Small intestine (tissue), 7 donors: ENCODE measurements at regions not wholly inside any gene's neighbourhood (a gene's known extent, or its start where the extent isn't known, plus 50 kb on each side); places are given as distances from the start of the nearest gene placed in this dataset.

ENCODE experiments used
- DNase-seq, 2 donors: peaks; one replicate each; pipeline versions ENCODE4 v3.0.0 to v3.0.0-alpha.2; 2013
- FAIRE-seq: peaks from 2 replicates; lab custom pipeline; 2012; peaks lifted over from hg19 to GRCh38; lab: Jason Lieb, UNC
- H3K27ac ChIP-seq, 3 donors: one replicate each; pipeline ENCODE4 v1.5.1; 2013; ENCODE audit warnings: low read length in 2 of 3, mild to moderate bottlenecking in 2 of 3, control low read depth in 1 of 3, inconsistent platforms in 1 of 3, low read depth in 1 of 3, moderate library complexity in 1 of 3
- H3K27me3 ChIP-seq, 3 donors: one replicate each; pipeline ENCODE4 v1.6.1; 2013; ENCODE audit warnings: low read length in 3 of 3, inconsistent platforms in 1 of 3; ENCODE audit not compliant: control insufficient read depth in 3 of 3, insufficient read depth in 3 of 3
- H3K36me3 ChIP-seq, 3 donors: one replicate each; pipeline ENCODE4 v1.6.1; 2013; ENCODE audit warnings: low read length in 3 of 3, inconsistent platforms in 1 of 3, low read depth in 1 of 3, mild to moderate bottlenecking in 1 of 3, moderate library complexity in 1 of 3; ENCODE audit not compliant: control insufficient read depth in 3 of 3, insufficient read depth in 2 of 3
- H3K4me1 ChIP-seq, 3 donors: one replicate each; pipeline ENCODE4 v1.6.1; 2013; ENCODE audit warnings: low read length in 2 of 3, inconsistent platforms in 1 of 3, low read depth in 1 of 3, mild to moderate bottlenecking in 1 of 3, moderate library complexity in 1 of 3; ENCODE audit not compliant: control insufficient read depth in 3 of 3, insufficient read depth in 2 of 3
- H3K4me3 ChIP-seq, 3 donors: one replicate each; pipeline ENCODE4 v1.5.1; 2013; ENCODE audit warnings: low read length in 3 of 3, control low read depth in 1 of 3, inconsistent platforms in 1 of 3, low read depth in 1 of 3, mild to moderate bottlenecking in 1 of 3, moderate library complexity in 1 of 3
- H3K9me3 ChIP-seq, 2 donors: one replicate each; pipeline ENCODE4 v1.6.1; 2013; ENCODE audit warnings: low read depth in 1 of 2, low read length in 1 of 2; ENCODE audit not compliant: control insufficient read depth in 2 of 2, insufficient read depth in 1 of 2
- WGBS, 3 donors: extraction: QIAGEN DNeasy Blood & Tissue Kit; methylation state at CpG; one replicate each; pipeline ENCODE4 v1.1.7; 2013; 5-methylcytosine and 5-hydroxymethylcytosine counted together
- donor health status: healthy with polysubstance abuse.
- donor health status: control.
- donor health status: control.
- donor health status: Bipolar disorder and iron deficiency.
- donor health status: healthy.

- H3K4me1 ChIP-seq = peaks cover 0 to 3% (median 1%) of the 10 kb centered on the region in 3 donors
- peaks cover 0 to 2% (median 0%) of the 10 kb centered on the region in 3 donors for H3K36me3 ChIP-seq
- no peak overlapping the region for H3K4me3 ChIP-seq
- H3K27me3 ChIP-seq = no peaks in the 10 kb centered on the region
- WGBS, 3 donors = 79 to 84% (median 82%) methylated on average over 4 of the region's 4 CpGs
- no peak for FAIRE-seq
- peak overlapping the region in 1 of 3 donors; percentile 68 for H3K27ac ChIP-seq
- DNase-seq = no peak
- peaks cover 0 to 4% of the 10 kb centered on the region in 2 donors for H3K9me3 ChIP-seq
Measured at GRCh38 chr20:19816386-19816785, 58.3 kb downstream of the RIN2 start.

GRCh38 chr20:19817017-19817416, 59.0 kb downstream of the RIN2 start:
- Histone ChIP-seq H3K27me3 (no peaks in the 10 kb centered on the region), H3K27ac (no peak overlapping the region), H3K4me3 (no peak overlapping the region), H3K9me3 (peaks cover 0 to 4% of the 10 kb centered on the region in 2 donors), H3K36me3 (peaks cover 0 to 2% (median 0%) of the 10 kb centered on the region in 3 donors), H3K4me1 (peaks cover 0 to 3% (median 3%) of the 10 kb centered on the region in 3 donors)
- no peak for FAIRE-seq
- DNase-seq = no peak
- 86 to 92% (median 88%) methylated on average over 5 of the region's 5 CpGs for WGBS, 3 donors

DNA sequence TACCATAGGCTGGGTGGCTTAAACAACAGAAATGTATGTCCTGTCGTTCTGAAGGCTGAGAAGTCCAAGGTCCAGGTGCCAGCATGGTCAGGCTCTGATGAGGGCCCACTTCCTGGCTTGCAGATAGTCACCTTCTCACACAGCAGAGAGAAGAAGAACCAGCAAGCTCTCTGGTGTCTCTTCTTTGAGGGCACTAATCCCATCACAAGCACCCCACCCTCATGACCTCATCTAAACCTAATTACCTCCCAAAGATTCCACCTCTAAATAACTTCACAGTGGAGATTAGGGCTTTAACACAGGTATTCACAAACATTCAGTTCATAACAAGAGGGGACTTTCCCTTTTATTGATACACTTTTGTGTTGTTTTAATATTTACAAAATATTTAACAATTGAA, 61.1 kb downstream of the RIN2 start:
- 54 to 73% (median 54%) methylated on average over 1 of the region's 1 CpG for WGBS, 3 donors
- Histone ChIP-seq H3K27ac (no peak overlapping the region), H3K27me3 (no peaks in the 10 kb centered on the region), H3K9me3 (peaks cover 0 to 4% of the 10 kb centered on the region in 2 donors), H3K4me3 (no peak overlapping the region), H3K4me1 (peaks cover 0 to 3% (median under 1%) of the 10 kb centered on the region in 3 donors), H3K36me3 (peaks cover 0 to 7% (median 0%) of the 10 kb centered on the region in 3 donors)
- FAIRE-seq (no peak), DNase-seq (no peak)

GRCh38 chr20:19820555-19821211, 62.6 kb downstream of the RIN2 start:
- H3K9me3 ChIP-seq = peaks cover 0 to 4% of the 10 kb centered on the region in 2 donors
- H3K27ac ChIP-seq = no peak overlapping the region
- peaks cover 0 to 7% (median 0%) of the 10 kb centered on the region in 3 donors for H3K36me3 ChIP-seq
- WGBS, 3 donors = 77 to 85% (median 80%) methylated on average over 4 of the region's 4 CpGs
- FAIRE-seq (no peak), DNase-seq (no peak)
- no peak overlapping the region for H3K4me3 ChIP-seq
- H3K4me1 ChIP-seq = peaks cover 0 to 3% (median 0%) of the 10 kb centered on the region in 3 donors
- no peaks in the 10 kb centered on the region for H3K27me3 ChIP-seq

GRCh38 chr20:19821606-19822005, 63.5 kb downstream of the RIN2 start:
- FAIRE-seq (no peak), DNase-seq (peak in 1 of 2 donors; percentile 32)
- WGBS, 3 donors = 79 to 89% (median 82%) methylated on average over 3 of the region's 3 CpGs
- Histone ChIP-seq H3K4me3 (no peak overlapping the region), H3K4me1 (peaks cover 0 to 3% (median 0%) of the 10 kb centered on the region in 3 donors), H3K27ac (peak overlapping the region in 1 of 3 donors; percentile 34), H3K27me3 (no peaks in the 10 kb centered on the region), H3K36me3 (peaks cover 0 to 7% (median 0%) of the 10 kb centered on the region in 3 donors), H3K9me3 (peaks cover 0 to 4% of the 10 kb centered on the region in 2 donors)

DNA sequence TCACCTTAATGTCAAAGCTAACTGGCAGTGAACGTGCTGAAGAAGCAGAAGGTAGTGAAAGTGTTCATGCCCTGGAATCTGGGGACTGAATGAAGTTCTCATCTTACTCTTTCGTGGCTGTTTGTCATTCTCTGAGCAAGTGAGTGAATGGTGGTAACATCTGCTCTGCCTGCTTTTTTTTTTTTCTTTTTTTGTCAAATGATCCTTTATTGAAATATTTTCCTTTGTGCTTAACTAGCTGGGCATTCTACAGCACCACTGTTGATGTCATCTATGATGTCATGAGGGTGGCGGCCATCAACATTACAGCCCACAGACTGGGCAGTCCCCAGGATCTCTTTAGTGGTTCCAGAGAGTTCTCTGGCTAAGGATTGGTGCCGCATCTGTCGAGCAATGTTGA, 65.2 kb downstream of the RIN2 start:
- Histone ChIP-seq H3K4me1 (peaks cover 0 to 3% (median 0%) of the 10 kb centered on the region in 3 donors), H3K27me3 (no peaks in the 10 kb centered on the region), H3K36me3 (peaks cover 0 to 7% (median 0%) of the 10 kb centered on the region in 3 donors), H3K4me3 (no peak overlapping the region), H3K27ac (no peak overlapping the region), H3K9me3 (peaks cover 0 to 4% of the 10 kb centered on the region in 2 donors)
- 81 to 91% (median 90%) methylated on average over 5 of the region's 5 CpGs for WGBS, 3 donors
- DNase-seq (no peak), FAIRE-seq (no peak)

DNA sequence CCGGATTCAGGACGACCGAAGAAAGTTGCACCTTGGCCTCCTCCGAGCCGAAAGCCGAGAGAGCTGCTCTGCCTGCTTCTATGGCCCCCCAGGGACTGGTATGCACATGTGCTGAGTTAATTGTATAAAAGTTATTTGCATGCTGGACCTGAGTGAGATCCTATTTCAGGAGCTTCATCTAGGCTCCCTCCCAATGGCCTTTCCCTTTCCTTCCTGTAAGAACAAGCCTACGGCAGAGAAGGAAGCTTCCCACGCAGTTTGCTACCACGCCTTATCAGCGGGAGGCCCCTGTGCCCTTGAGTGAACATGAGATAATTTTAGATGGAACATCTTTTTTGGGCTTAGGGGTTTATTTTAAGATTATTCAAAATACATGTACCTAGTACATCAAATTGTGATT, 65.9 kb downstream of the RIN2 start:
- H3K36me3 ChIP-seq = peaks cover 0 to 7% (median 0%) of the 10 kb centered on the region in 3 donors
- H3K27me3 ChIP-seq = no peaks in the 10 kb centered on the region
- H3K4me3 ChIP-seq = no peak overlapping the region
- DNase-seq = no peak
- WGBS, 3 donors = 79 to 88% (median 87%) methylated on average over 10 of the region's 10 CpGs
- H3K9me3 ChIP-seq = peaks cover 0 to 3% of the 10 kb centered on the region in 2 donors
- H3K27ac ChIP-seq = no peak overlapping the region
- peaks cover 0 to 3% (median 0%) of the 10 kb centered on the region in 3 donors for H3K4me1 ChIP-seq
- no peak for FAIRE-seq

- FAIRE-seq (no peak), DNase-seq (no peak)
- no peak overlapping the region for H3K27ac ChIP-seq
- peaks cover 0 to 6% (median 0%) of the 10 kb centered on the region in 3 donors for H3K4me1 ChIP-seq
- H3K9me3 ChIP-seq = no peaks in the 10 kb centered on the region
- no peak overlapping the region for H3K4me3 ChIP-seq
- 90 to 94% (median 92%) methylated on average over 3 of the region's 3 CpGs for WGBS, 3 donors
- peaks cover 0 to 5% (median 0%) of the 10 kb centered on the region in 3 donors for H3K36me3 ChIP-seq
- H3K27me3 ChIP-seq = no peaks in the 10 kb centered on the region
Measured at GRCh38 chr20:19824861-19825260, 66.8 kb downstream of the RIN2 start.
